ENCODE measurements at regions not wholly inside any gene's neighbourhood (a gene's known extent, or its start where the extent isn't known, plus 50 kb on each side); places are given as distances from the start of the nearest gene placed in this dataset.

GRCh38 chr10:30736685-30737232 lies 107.2 kb upstream of the LYZL2 start:
- TF ChIP-seq EZH2 (optimal IDR thresholded peaks at IDR 0.05; ENCODE audit: low read depth, low read length) (no peak), CTCF (IDR thresholded peaks at IDR 0.05; ENCODE audit: low read length) (no peak), EZH2phosphoT487 (IDR thresholded peaks at IDR 0.05; ENCODE audit: low read length) (no peak)
